Stimulated activated CD4-positive, alpha-beta T cell treated with anti-CD3 and anti-CD28 coated beads, Interleukin-4, amount 100 ng/mL, for 4 hours (primary cell): ENCODE measurements at regions not wholly inside any gene's neighbourhood (a gene's known extent, or its start where the extent isn't known, plus 50 kb on each side); places are given as distances from the start of the nearest gene placed in this dataset.
"Not testable (repeated sequence)": the region's sequence is repeated elsewhere in the genome, so short reads cannot be mapped to it uniquely, and the experiment has no call there.

ENCODE experiments used
- DNase-seq, 2 experiments: peaks; one replicate each; pipeline ENCODE4 v3.0.0-alpha.2; 2020

GRCh38 chr10:28869606-28870201 is 192.4 kb downstream of the BAMBI start:
- no peak for DNase-seq

DNA sequence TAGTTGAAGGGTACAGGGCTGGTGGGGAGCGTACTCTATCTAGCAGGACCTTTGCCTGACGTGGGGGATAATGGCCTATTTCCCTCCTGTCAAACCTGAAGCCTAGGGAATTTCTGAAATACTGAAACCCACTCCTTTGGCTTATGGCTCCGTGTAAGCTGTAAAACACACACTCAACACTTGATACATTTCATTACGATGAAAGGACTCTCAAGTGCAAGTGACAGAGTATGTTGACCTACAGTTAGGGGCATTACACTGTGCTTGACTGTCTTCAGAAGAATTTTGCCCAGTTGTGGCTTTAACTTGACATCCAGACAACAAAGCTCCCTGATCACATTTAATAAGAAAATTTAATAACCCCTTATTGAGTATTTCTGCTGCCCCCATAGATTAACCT is 194.3 kb downstream of the BAMBI start:
- no peak for DNase-seq

- DNase-seq, result no peak
Measured at GRCh38 chr10:28872587-28873165, 195.4 kb downstream of the BAMBI start.

DNA sequence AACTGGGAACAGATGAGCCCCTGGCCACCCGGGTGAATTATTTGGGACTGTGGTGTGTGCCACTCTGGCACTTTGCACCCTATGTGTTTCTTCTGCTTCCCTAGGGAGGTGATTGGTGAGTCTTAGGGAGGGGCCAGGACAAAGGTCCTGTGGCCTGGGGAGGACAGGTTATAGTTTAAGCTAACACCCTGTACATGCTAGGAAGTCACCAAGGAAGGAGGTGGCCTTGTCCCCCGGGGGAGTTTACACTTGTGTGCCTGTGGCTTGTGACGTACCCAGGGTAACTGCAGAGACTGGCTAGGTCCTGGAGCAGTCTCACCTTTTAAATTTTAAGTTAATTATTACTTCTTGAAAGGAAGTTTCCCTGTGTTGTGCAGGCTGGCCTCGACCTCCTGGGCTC is 196.2 kb downstream of the BAMBI start:
- no peak for DNase-seq

DNA sequence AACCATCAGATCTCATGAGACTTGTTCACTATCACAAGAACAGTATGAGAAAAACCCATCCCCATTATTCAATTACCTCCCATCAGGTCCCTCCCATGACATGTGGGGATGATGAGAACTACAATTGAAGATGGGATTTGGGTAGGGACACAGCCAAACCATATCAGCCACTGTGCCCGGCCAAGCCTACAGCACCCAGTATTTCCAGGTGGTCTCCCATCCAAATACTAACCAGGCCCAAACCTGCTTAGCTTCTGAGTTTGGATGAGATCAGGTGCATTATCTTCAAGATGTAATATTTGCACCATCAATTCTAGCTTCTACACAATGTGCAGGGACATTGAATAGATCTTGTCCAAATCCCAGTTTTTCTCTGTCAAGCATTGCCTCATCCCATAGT is 196.9 kb downstream of the BAMBI start:
- DNase-seq, result no peak

- no peak for DNase-seq
Measured at GRCh38 chr10:28875549-28876081, 198.3 kb downstream of the BAMBI start.

GRCh38 chr10:28878236-28878970 is 201.1 kb downstream of the BAMBI start:
- DNase-seq, result no peak

- DNase-seq, result no peak
Measured at GRCh38 chr10:28879246-28879645, 201.9 kb downstream of the BAMBI start.

- no peak for DNase-seq
Measured at GRCh38 chr10:28879875-28880682, 202.8 kb downstream of the BAMBI start.

GRCh38 chr10:28880683-28880950 is 203.3 kb downstream of the BAMBI start:
- DNase-seq, result no peak

GRCh38 chr10:28881171-28881882 is 204.0 kb downstream of the BAMBI start:
- DNase-seq, result no peak

DNA sequence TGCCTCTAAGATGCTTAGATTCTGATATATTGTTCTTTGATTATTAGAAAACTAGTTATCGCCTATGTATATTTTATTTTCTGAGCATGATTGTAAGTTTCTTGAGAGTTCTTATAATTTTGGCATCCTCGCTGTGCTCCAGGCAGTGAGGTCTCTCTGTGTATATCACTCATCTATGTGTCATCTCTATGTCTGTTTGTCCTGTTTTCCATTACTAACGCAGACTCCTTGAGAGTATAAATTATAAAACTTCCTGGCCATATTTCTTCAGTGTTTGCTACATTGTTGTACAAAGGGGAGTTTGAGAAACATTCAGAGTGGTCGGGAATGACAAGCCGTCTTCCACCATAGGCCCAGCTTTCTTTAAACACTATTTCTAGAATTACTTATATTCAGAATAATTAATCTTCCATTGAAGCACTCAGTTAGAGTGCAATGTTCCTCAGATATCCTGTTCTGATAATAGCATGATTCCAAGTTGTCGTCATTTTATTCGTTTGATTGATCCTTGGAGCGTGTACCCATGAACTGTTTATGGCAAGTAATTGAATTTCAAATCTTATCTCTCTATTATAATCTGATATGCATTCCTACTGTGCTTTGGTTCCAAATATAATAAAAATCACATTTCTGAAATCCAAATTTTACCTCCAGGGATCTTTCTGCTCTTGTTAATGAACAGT is 206.6 kb downstream of the BAMBI start:
- no peak for DNase-seq

DNA sequence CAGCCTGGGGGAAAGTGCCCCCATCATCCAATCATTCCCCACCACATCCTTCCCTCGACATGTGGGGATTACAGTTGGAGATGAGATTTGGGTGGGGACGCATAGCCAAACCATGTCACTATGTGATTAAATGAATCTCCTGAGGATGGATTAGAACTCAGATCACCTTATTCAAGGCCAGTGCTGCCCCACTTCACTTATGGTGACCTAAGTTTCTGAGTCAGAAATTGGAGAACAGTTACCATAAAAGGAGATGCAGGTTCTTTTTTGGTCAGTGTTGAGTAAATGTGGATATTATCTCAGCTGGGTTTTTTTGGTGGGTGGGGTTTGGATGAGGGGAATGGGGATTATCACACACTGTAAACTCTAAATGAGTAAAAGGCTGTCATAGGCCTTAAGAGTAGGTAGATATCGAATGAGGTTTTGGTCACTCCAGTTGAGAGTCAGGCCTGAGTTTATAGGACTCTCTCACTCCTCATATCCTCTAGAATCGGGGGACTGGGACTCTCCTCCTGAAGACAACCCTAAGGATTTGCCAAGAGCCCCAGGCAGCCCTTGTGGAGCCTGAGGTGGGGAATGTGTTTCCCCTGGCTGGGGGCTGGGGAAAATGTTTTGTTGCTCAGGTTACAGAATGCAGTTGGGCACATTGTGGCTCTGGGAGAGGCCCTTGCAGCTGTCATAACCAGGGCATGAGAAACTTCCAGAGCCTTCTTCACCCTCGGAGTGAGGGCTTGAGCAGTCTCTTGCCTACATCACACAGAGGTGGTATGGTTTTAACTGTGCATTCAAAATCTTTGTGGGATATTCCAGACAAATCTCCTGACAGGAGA is 213.0 kb downstream of the BAMBI start:
- DNase-seq, result no peak

- no peak for DNase-seq
Measured at GRCh38 chr10:28891058-28891713, 213.9 kb downstream of the BAMBI start.

DNA sequence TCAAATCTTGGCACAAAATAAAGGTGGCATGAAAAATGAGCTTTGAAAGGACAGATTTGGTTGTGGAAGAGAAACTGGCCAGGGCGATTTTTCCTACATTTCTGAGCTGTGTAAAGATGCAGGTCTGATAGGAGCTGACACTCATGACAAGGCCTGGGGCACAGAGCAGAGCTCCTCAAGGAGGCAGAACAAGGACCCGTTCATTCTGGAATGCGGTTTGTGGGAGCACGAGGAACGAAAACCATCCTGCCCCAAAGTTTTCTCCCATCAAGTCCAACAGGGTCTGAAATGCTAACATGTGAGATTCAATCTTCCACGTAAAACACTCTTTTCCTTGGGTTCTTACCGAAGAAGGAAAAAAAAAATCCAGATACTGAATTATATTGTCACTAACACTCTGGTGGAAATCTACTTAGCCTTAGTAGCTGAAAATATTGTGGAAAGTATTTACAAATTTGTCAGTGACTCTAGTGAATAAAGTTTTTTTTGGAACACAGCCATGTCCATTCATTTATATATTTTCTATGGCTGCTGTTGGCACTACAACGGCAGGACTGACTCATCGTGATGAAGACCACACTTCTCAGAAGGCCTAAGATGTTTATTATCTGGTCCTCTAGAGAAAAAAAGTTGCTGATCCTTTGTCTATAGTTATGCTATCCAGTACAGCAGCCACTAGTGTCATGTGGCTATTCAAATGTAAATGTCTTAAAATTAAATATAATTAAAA is 215.7 kb downstream of the BAMBI start:
- no peak for DNase-seq

DNA sequence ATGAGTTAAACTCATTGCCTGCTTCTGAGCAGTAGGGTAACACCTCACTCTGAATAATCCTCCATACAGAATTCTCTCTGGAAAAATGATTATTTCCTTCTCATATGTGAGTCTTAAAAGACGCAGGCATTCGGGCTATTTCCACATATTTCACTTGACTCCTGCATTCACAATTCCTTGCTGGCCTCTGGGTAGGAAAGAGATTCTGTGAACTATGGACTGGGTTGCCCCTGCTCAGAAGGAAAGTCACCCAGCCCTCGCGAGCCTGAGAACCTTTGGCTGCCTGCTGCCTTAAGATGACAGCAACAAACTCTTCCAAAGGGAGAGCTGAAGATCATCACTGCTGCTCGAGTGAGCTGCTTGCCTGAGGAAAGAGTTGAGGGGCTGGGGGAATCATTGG is 216.8 kb downstream of the BAMBI start:
- DNase-seq, result no peak

DNA sequence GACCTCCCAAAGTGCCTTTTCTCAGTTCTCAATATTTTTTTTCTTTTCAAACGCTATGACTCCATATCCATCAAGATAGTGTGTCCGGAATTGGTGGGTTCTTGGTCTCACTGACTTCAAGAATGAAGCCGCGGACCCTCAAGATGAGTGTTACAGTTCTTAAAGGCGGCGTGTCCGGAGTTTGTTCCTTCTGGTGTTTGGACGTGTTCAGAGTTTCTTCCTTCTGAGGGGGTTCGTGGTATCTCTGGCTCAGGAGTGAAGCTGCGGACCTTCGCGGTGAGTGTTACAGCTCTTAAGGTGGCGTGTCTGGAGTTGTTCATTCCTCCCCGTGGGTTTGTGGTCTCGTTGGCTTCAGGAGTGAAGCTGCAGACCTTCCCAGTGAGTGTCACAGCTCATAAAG is 218.3 kb downstream of the BAMBI start:
- DNase-seq, result not testable (repeated sequence)

DNA sequence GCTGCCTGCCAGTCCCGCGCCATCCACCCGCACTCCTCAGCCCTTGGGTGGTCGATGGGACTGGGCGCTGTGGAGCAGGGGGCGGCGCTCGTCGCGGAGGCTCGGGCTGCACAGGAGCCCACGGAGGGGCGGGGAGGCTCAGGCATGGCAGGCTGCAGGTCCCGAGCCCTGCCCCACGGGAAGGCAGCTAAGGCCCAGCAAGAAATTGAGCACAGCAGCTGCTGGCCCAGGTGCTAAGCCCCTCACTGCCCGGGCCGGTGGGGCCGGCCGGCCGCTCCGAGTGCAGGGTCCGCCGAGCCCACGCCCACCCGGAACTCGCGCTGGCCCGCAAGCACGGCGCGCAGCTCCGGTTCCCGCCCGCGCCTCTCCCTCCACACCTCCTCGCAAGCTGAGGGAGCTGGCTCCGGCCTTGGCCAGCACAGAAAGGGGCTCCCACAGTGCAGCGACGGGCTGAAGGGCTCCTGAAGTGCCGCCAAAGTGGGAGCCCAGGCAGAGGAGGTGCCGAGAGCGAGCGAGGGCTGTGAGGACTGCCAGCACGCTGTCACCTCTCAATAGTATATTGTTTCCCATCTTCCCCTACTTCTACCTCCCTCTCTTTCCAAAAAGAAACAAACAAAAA is 219.6 kb downstream of the BAMBI start:
- not testable (repeated sequence) for DNase-seq

DNA sequence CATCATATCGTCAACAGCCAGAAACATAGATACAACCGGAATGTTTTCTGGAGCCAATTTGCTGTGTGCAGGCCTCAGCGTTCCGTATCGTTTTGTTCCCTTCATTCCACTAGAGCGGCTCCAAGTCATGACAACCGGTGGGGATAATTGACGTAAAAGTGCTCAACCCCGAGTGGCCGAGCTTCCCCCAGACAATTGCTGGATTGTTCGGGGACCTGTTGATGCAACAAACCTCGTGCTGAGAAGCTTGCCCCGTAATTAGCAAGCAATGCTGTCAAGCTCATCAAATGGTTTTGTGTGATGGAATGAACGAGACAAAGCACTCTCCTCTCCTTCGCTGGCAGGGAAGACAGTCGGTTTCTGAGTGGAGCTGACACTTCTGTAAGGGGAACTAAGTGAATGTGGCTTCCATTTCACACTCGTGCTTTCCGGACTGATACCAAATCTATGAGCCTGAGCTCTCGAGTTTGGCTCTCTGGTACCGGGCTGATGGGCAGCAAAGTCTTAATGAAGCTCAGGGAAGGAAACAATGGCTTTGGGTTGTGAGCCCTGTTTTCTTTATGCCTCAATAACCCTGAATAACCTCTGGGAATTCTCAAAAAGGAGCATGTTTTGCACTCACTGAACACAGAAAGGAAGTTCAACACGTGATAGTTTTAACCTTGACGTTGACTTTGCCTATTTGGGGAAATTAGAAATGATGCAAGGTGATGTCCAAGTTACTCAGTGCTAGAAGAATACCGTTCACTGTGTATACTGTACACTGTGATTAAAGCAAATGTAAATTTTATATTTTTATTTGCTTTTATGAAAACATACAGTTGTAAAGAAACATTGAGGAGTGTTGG is 220.5 kb downstream of the BAMBI start:
- no peak for DNase-seq
